ENCODE measurements at regions not wholly inside any gene's neighbourhood (a gene's known extent, or its start where the extent isn't known, plus 50 kb on each side); places are given as distances from the start of the nearest gene placed in this dataset.

GRCh38 chrY:13020839-13021238 is 116.2 kb downstream of the DDX3Y start:
- H3K4me1 ChIP-seq, result no peaks in the 10 kb centered on the region
- intact Hi-C loops (cut with DNase I), result no loop called here
- WGBS, 2 donors, result 100% methylated on average over 1 of the region's 1 CpG; no CpG with 5 or more reads in 1 of the 2 donors

GRCh38 chrY:13023607-13024006 is 118.9 kb downstream of the DDX3Y start:
- Histone ChIP-seq H3K9me3 (no peaks in the 10 kb centered on the region), H3K27ac (no peak overlapping the region), H3K4me1 (no peaks in the 10 kb centered on the region), H3K36me3 (no peaks in the 10 kb centered on the region), H3K27me3 (no peaks in the 10 kb centered on the region), H3K4me3 (no peak overlapping the region)
- intact Hi-C loops (cut with DNase I), result no loop called here
- no peak for DNase-seq
- WGBS, 2 donors, result no CpG with 5 or more reads among the region's 3 CpGs
- TF ChIP-seq POLR2A (IDR thresholded peaks at IDR 0.05) (no peak), CTCF (IDR thresholded peaks at IDR 0.05) (no peak)

More at GRCh38 chrY:13020839-13021238, 116.2 kb downstream of the DDX3Y start:
- Histone ChIP-seq H3K36me3 (no peaks in the 10 kb centered on the region), H3K27ac (no peak overlapping the region), H3K9me3 (no peaks in the 10 kb centered on the region), H3K27me3 (no peaks in the 10 kb centered on the region), H3K4me3 (no peak overlapping the region)
- no peak for DNase-seq
- no peak for TF ChIP-seq POLR2A (IDR thresholded peaks at IDR 0.05)
- no peak for TF ChIP-seq CTCF (IDR thresholded peaks at IDR 0.05)

- no peak for DNase-seq
- no peak overlapping the region for H3K4me3 ChIP-seq
- H3K27ac ChIP-seq, result no peak overlapping the region
- H3K4me1 ChIP-seq, result no peaks in the 10 kb centered on the region
- H3K9me3 ChIP-seq, result no peaks in the 10 kb centered on the region
- H3K27me3 ChIP-seq, result no peaks in the 10 kb centered on the region
- TF ChIP-seq CTCF (IDR thresholded peaks at IDR 0.05) (no peak), POLR2A (IDR thresholded peaks at IDR 0.05) (no peak)
- intact Hi-C loops (cut with DNase I), result no loop called here
- no peaks in the 10 kb centered on the region for H3K36me3 ChIP-seq
These were observed 119.8 kb downstream of the DDX3Y start for GRCh38 chrY:13024447-13024846.

- no peaks in the 10 kb centered on the region for H3K4me1 ChIP-seq
- intact Hi-C loops (cut with DNase I), result no loop called here
- TF ChIP-seq POLR2A (IDR thresholded peaks at IDR 0.05), result no peak
- TF ChIP-seq CTCF (IDR thresholded peaks at IDR 0.05), result no peak
These were observed 122.2 kb downstream of the DDX3Y start for GRCh38 chrY:13026906-13027305.

GRCh38 chrY:13040232-13040631 is 135.6 kb downstream of the DDX3Y start:
- 17% methylated on average over 2 of the region's 2 CpGs; no CpG with 5 or more reads in 1 of the 2 donors for WGBS, 2 donors
- H3K9me3 ChIP-seq, result no peaks in the 10 kb centered on the region
- intact Hi-C loops (cut with DNase I), result no loop called here
- H3K27ac ChIP-seq, result no peak overlapping the region
- no peaks in the 10 kb centered on the region for H3K36me3 ChIP-seq
- DNase-seq, result no peak
- no peak for TF ChIP-seq CTCF (IDR thresholded peaks at IDR 0.05)
- TF ChIP-seq POLR2A (IDR thresholded peaks at IDR 0.05), result no peak
- no peak overlapping the region for H3K4me3 ChIP-seq
- H3K27me3 ChIP-seq, result no peaks in the 10 kb centered on the region
- H3K4me1 ChIP-seq, result no peaks in the 10 kb centered on the region

More at GRCh38 chrY:13026906-13027305, 122.2 kb downstream of the DDX3Y start:
- DNase-seq, result no peak
- Histone ChIP-seq H3K36me3 (no peaks in the 10 kb centered on the region), H3K27me3 (no peaks in the 10 kb centered on the region), H3K9me3 (no peaks in the 10 kb centered on the region), H3K27ac (no peak overlapping the region), H3K4me3 (no peak overlapping the region)
- WGBS, 2 donors, result 84% methylated on average over 2 of the region's 2 CpGs; no CpG with 5 or more reads in 1 of the 2 donors

Data from esophagus squamous epithelium (tissue), 5 donors.